GDM1 (cell line): ENCODE measurements at regions not wholly inside any gene's neighbourhood (a gene's known extent, or its start where the extent isn't known, plus 50 kb on each side); places are given as distances from the start of the nearest gene placed in this dataset.

ENCODE experiments used
- DNase-seq: peaks from one replicate; lab custom pipeline; 2025; lab: John Stamatoyannopoulos, UW

DNA sequence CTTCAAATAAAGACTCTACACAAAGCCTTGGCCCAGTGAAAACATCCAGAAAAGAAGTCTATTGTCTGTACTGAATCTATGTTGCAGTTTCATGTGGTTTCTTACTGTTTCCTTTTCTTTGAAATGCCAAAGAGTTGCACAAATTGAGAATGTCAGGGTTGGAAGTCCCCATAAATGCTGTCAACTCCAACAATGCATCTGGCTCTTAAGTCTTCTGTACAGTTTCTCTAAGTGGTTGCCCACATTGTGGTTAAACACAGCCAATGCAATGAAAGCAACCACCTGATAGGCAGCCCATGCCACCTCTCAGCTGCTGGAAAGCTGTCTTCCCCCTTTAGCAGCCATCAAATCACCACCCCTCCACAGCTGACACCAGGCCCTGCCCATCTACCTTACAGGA is 67.2 kb upstream of the C1GALT1C1 start:
- DNase-seq = no peak

DNA sequence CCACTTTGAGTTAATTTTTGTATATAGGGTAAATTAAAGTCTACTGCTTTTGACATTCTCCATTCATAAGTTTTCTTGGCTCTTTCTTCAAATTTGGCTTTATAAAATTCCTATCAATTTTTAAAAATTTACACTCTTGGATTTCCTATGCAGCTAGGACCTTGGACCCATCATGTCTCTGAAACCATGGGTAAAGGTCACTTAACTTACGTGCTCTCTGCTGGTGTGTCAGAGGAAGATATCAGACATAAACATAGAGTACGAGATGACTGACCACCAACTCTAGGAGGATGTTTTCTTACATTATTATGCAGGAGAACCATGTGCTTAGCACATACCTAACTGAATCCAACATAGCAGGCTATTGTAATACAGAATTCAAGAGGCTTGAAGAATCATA is 62.5 kb upstream of the C1GALT1C1 start:
- DNase-seq = no peak

DNA sequence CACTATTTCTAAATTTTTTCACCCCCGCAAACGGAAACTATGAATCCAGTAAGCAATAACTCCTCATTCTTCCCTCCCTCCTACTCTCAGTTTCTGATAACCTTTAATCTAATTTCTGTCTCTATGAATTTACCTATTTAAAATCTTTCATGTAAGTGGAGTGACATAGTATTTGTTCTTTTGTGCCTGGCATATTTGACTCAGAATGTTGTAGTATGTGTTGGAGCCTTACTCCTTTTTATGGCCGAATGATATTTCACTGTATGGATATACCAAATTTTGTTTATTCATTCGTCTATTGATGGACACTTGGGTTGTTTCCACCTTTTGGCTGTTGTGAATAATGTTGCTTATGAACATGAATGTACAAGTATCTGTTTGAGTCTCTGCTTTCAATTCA is 61.1 kb upstream of the C1GALT1C1 start:
- no peak for DNase-seq

DNA sequence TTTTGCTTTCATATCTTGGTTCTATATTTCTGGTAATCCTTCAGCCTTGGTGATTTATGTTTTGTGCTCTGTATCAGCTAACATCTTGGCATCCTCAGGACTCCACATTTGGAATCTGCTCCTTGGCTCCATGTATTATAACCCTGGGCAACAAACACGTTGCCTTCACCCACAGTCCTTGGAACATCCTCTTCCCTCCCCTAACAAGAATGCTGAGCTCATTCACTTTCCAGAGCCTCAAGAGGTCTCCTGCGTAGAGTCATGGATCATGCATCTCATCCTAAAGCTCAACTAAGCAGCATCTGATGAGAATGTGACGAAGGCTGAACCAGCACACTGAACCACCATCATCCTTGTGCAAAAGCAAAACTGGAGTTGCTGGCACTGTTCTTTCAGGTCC is 60.5 kb upstream of the C1GALT1C1 start:
- DNase-seq = no peak

DNA sequence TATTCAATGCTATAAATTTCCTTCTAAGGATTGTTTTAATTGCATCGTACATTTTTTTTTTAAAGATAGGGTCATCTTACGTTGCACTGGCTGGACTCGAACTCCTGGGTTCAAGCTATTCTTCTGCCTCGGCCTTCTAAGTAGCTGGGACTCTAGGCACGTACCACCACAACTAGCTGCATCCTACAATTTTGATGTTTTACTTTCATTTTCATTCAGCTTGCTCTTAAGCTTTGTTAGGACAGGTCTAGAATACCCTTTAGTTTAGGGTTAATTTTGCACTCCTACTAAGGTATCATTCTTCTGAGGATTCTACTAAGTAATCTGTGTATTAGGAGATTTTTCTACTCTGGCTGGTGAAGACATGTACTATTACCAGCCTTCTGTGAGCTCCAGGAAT is 50.2 kb upstream of the C1GALT1C1 start:
- no peak for DNase-seq
